Ovary (tissue), 3 donors: ENCODE measurements at regions not wholly inside any gene's neighbourhood (a gene's known extent, or its start where the extent isn't known, plus 50 kb on each side); places are given as distances from the start of the nearest gene placed in this dataset.

ENCODE experiments used
- CTCF ChIP-seq, 3 donors: fragments of 450-650 bp in 2 of 3; fragments of 200-600 bp in 1 of 3; IDR thresholded peaks; one replicate each; pipeline versions ENCODE4 v1.5.1 to v1.8.0; 2016 to 2022; ENCODE audit warnings: antibody characterized with exemption in 3 of 3, mild to moderate bottlenecking in 1 of 3
- EP300 ChIP-seq: sonication (generic); formaldehyde crosslinking; IDR thresholded peaks from one replicate; pipeline ENCODE4 v1.6.1; 2017; ENCODE audit warnings: antibody characterized with exemption
- POLR2A ChIP-seq: fragments of 450-650 bp; IDR thresholded peaks from one replicate; pipeline ENCODE4 v1.6.1; 2017; ENCODE audit warnings: antibody characterized with exemption, mild to moderate bottlenecking, moderate library complexity
- donor health status: DM: no; HTN: no; CAD: no.

- TF ChIP-seq POLR2A (no peak), CTCF (IDR thresholded peaks at IDR 0.05) (no peak), EP300 (no peak)
Measured at GRCh38 chr1:187844313-187844712, 1015.6 kb downstream of the PLA2G4A start.
